HL-60/S4 (cell line): ENCODE measurements at regions not wholly inside any gene's neighbourhood (a gene's known extent, or its start where the extent isn't known, plus 50 kb on each side); places are given as distances from the start of the nearest gene placed in this dataset.

Experiments used
- in situ Hi-C: fragments of 300-500 bp; cut with MboI; formaldehyde crosslinking; loops from 2 replicates; pipeline ENCODE4 v1.14.3; 2022; ENCODE audit warnings: low sequenced_read_pairs

DNA sequence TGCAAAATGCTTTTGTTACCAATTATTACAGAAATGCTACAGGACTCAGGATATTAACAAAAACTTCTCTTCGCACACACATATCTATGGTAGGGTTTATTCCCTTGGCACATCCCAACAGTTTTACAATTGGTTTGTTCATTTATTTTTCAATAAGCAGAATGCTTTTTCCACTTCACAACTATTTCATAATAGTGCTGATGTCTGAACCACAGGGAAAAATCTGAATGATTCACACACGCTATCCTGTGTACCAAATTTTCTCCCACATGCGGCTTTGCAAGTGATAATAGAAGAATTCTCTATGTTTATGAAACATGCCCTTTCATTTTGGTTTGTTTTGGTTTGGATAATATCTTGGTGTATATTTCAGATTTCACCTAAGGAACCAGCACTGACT is 725.7 kb upstream of the TENM3 start:
- in situ Hi-C loops, result no loop called here

DNA sequence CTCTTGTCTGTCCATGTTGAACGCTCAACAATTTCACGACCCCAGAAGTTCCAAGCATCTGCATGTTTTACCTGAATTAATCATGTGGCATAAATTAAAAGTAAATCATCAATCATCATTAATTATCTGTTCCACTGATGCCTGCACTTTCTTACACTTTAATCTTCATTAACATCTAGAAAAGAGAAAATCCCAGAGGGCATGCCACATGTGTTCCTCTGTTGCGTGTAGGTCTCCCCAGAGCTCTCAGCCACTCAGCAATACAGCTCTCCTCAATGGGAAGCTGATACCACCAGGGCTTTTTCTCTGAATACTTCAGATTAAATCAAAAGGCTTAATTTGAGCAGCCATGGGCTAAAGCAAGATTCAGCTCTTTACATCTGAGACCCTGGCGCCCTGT is 722.4 kb upstream of the TENM3 start:
- in situ Hi-C loops, result no loop called here

DNA sequence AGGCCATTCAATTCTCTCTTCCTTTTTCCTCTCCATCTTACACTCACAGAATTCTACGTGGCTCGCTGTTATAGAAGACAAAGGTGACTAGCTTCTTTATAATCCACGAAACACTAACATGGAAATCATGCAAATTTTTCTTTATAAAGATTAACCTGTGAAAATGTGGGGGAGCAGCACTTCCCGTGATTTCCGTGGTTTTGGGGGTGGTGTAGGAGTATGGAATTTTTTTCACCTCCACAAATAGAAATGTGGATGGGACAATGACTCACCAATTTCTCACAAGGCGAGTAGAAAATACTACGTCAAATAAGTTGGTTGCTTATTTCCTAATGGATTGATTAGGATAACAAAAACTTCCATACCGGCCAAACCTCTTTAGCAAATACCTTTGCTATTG is 719.2 kb upstream of the TENM3 start:
- in situ Hi-C loops, result no loop called here

DNA sequence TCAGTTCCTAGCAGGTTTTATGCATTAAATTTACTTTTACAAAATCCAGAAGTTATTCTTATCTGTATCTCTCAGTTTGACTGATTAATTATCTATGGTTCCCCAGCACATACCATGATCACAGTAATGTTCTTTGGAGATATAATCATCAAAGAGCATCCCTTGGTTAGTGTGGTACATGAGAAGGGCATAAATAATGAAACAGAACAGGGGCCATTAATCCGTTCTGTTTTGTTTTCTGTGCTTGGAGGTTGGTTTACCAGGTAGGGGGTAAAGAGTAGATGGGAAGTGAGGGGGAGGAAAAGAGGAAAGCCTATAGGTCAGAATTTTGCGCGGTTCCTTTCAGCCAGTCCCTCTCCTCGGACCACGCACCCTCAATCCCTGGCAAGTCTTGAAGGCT is 718.7 kb upstream of the TENM3 start:
- in situ Hi-C loops, result no loop called here

DNA sequence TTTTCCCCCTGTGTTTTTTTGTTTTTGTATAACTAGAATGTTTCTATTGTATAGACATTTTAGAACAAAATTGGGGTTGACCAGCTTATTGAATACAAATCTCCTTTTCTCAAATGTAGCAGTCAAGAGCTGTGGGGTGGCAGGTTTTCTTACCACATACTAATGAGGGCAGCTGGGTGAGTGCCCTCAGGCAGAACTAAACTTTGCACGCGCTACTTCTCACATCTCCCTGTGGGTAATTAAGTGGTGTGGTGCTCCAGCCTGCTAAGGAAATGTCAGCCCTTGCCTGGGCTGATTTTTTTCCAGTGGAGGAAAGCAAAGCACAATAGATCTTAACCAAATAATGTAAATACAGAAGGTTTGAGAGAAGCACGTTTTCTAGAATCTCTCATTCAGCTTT is 717.6 kb upstream of the TENM3 start:
- in situ Hi-C loops, result loop anchor here (25.0 kb wide), 1 partner anchor 363 kb away; no protein-coding TSS in a partner anchor

DNA sequence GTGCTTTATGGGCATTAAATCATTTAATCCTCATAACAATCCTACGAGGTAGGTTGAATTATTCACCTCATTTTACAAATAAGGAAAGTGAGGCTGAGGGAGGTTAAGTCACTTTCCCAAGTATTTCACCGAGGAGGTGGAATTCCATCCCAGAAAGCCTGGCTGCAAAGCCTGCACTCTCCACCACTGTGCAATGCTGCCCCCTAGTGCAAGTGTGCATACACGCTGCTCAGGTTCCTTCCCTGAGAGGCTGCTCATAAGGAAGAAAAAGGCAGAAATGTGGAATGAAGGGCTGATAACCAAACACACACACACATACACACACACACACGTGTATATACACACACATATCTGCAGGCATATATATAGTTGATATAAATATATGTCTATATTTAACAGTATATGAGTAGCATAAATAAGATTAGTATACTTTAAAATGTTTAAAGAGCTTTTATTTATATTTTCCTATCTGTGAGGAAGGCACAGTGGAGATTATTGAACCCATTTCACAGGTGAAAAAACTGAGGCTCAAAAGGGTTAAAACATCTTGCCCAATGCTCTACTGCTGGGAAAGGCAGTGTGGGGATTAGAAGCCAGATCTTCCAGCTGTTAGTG is 714.5 kb upstream of the TENM3 start:
- in situ Hi-C loops, result loop anchor here (25.0 kb wide), 1 partner anchor 366 kb away; no protein-coding TSS in a partner anchor

DNA sequence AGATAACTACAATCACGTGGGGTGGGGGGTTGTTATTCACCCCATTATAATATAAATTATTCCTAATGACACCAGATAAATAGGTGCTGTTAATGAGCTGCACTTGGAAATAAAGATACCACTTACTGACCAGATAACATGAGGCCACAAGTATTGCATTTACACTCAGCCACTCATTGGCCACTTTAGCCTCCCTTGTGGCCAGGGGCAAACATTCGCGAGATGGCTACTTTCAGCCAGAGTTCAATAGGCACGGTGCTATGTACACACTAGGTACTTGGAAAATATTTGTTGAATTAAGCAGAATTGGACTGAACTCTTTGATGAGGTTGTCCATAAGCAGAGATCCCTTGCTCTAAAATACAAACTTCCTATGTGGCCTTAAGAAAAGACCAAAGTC is 713.7 kb upstream of the TENM3 start:
- in situ Hi-C loops, result loop anchor here (25.0 kb wide), 1 partner anchor 367 kb away; no protein-coding TSS in a partner anchor

DNA sequence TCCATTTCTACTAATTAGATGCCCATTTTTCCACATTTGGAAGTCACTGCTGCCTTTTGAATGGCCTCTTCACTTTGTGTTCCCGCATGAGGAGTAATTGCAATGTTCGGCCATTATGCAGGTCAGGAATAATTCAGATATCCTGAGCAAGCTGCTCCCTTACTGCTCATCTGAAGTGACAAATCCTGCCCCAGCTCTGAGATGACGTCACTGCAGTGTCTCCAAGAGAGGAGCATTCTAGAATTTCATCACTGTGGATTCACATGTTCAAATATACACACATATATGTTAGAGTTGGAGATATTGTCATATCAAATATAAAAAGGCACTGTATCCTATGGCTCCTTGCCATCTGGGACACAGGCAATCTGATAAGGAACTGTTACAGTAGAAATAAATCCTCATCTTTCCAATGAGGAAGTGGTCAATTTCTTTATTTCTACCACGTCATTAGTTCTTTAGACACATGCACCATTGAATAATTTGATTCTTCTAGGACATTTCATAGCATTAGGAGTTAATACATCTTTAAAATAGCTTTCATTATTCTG is 706.9 kb upstream of the TENM3 start:
- in situ Hi-C loops, result loop anchor here (25.0 kb wide), 1 partner anchor 374 kb away; no protein-coding TSS in a partner anchor

DNA sequence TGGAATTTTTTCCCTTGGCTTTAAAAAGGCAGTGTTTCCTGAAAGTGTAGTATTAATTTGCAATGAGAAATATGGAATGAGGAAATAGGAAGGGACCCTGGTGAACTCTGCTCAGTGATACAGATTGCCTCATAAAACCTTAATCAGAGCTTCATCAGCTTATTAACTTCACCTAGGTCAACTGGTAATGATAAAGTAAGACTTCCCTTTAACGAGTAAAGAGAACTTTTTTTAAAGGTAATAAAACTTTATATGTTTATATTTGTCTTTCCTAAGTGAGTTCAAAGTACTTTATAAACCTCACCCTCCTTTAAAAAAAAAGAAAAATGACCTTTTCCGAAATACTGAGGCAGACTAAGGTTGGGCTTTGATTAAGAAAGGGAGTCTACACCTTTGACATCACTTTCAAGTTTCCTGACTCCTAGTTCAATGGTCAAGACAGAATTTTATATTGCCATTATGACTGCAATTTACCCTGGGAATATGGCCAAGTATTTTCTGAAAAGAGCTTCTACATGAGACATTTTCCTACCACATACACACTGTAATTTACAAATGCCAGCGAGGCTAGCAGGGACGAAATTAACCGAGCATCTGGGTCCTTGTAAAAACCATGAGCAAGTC is 706.3 kb upstream of the TENM3 start:
- in situ Hi-C loops, result loop anchor here (25.0 kb wide), 1 partner anchor 375 kb away; no protein-coding TSS in a partner anchor

DNA sequence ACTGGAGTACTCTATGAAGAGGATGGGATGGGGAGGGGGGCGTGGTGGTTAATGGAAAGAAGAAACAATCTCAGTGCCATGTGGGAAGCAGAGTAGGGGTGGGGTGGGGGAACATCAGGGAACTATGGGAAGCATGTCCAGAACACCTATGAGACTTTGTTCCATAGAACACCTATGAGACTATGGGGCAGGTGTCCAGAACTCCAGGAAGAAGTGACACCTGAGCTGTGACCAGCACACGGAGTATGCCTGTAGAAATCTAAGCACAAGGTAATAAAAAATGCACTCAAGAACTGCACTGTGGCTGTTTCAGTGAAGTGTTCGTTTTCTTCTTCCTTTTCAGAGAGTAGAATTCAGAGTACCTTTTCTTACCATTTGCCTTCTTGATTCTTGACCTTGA is 704.8 kb upstream of the TENM3 start:
- in situ Hi-C loops, result loop anchor here (25.0 kb wide), 1 partner anchor 376 kb away; no protein-coding TSS in a partner anchor

DNA sequence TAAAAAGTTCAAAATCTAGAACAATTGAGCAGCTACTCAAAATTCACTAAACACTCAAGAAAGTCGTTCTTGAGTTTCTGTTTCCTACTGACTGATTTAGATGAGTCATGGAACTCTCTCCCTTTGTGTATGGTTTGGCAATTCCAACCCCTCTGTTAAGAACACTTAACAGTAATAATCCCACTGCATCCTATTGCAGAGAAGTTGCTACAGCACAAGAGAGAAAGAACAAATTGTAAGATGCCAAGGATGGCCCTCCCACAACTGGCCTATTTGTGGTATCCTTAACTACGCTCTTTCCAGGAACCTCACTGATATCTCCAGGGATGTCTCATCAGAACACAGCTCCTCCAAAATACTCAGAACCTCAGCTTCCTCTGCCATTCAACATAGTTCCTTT is 701.8 kb upstream of the TENM3 start:
- in situ Hi-C loops, result loop anchor here (25.0 kb wide), 1 partner anchor 379 kb away; no protein-coding TSS in a partner anchor

DNA sequence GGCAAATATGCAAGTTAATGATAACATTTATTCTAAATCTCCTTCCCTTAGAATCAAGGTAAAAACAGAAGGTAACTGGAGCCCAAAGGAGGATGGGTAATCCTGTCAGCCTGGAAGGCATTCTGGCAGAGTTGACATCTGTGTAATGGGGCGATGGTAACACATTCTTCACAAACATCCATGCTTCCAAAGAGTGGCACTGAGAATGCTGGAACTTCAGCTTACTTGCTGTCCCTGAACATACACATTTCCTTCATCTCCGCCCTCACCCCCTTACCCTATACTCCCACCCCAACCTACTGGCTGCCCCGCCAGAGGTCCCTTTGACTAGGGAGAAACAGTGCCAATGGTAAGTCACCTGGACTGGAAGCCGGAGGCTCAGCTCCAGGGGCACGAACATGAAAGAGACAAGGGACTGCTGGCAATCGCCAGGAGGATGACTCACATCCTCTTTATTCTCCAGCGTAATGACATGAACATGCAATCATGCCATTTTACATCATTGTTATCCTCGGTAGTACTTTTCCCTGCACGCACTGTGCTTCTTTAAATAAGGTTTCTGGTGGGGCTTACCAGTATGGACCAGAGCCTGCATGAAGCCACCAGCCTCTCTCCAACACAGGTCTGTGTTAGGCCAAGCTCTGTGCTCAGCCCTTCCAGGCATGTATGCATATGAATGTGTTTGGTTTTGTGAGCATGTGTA is 694.2 kb upstream of the TENM3 start:
- in situ Hi-C loops, result loop anchor here (25.0 kb wide), 1 partner anchor 387 kb away; no protein-coding TSS in a partner anchor

DNA sequence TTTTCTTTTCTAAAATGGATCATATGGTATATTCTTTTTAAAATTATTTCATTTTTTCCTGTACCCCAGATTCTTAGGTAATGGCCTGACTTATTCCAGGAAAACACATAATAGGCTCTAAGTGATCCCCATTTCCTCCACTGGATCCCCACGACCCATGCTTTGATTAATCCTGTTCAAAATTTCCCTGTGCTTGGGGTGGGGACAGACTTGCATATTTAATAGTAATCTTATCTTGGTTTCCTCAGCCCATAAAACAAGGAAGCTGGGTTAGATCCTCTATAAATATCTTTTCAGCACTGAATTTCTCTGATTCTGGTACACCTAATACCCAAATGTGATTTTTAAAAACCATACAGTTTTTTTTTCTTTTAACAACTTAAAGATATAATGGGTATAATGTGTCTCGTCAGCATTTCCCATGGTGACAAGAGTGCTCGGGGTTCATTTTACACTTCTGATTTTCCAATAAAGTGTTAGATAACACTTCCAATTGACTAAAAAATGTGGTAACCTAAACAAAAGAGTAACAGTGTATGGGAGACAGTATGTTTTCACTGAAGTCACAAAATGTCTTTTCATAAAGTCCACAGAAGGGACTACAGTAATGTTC is 693.5 kb upstream of the TENM3 start:
- in situ Hi-C loops, result loop anchor here (25.0 kb wide), 1 partner anchor 387 kb away; no protein-coding TSS in a partner anchor

DNA sequence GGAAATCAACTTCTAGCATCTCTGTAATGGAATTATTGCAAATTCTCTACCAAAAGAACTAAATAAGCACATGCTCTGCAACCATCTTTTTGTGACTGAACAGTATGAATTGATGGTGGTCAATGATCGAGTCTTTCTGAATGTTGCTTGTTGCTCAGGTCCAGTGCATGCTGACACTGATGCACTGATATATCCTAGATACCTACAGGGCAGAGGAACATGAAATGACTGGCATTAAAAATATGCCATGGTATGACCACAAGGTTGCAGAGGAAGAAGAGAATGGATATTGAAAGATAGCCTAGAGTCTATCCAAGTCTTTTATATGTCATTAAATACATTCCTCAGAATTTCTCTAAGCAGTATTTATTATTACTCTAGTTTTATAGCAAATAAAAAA is 692.8 kb upstream of the TENM3 start:
- in situ Hi-C loops, result no loop called here

DNA sequence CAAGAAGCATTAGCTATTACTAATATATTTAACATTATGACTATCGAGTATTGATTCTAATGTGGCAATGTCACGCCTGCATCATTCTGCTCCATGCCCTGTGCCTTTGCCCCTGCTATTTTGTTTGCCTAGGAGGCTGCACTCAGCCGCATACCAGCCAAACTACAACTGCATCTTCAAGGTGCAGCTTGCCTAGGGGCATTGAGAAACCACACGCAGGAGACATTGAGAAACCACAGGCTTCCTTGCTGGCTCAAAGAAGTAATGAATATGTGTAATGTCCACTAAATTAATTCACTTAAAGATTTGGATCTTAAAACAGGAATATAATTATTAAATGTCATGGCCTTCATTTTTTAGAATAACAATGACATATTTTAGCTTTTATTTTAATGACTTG is 683.6 kb upstream of the TENM3 start:
- in situ Hi-C loops, result no loop called here

DNA sequence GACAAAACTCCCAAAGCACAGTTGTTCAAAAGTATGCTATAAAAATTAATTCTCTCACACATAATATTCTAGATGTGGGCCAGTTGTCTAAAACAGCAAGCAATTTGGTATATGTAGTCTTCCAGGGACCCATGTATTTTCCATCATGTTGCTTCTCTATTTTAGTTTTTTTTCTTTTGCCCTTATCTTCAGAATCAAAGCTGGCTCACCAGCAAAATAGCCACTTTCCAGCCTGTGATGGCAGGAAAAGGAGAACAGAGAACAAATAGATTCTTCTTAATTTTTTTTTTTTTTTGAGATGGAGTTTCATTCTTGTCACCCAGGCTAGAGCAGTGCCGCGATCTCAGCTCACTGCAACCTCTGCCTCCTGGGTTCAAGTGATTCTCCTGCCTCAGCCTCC is 680.8 kb upstream of the TENM3 start:
- in situ Hi-C loops, result no loop called here

DNA sequence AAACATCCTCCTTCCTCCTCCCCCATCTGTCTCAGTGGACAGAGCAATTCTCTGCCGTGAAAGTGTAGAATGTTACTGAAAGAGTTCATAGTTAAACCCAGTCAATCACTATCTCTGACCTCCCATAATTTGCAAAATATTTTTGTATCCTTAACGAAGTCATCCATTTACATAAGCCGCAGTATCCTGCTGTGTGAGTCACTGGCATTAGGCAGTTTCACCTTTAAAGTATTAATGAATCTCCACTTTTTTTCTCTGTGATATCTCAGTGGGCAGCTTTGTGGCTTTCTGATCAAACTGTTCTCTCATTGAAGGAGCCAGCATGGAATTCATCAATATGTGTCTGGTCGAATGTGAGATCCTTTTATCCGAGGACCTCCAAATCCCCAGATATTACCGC is 678.6 kb upstream of the TENM3 start:
- in situ Hi-C loops, result no loop called here

DNA sequence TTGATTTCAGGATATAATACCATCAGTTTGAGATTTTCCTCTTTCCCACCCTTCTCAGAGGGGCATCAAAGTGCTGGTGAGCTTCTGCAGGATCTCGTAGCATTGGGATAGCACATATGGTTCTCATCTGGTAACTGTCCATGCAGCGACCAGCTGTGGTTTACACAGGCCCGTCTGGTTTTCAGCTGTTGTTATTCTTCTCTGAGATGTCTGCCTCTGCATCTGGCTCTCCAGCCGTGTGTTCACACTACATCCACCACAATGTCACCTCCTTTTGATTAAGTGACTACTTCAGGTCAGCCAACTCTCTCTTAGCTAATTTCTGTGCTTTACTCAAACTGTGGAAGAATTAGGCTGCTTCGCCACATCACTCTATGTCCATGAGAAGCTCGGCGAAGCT is 676.7 kb upstream of the TENM3 start:
- in situ Hi-C loops, result no loop called here

DNA sequence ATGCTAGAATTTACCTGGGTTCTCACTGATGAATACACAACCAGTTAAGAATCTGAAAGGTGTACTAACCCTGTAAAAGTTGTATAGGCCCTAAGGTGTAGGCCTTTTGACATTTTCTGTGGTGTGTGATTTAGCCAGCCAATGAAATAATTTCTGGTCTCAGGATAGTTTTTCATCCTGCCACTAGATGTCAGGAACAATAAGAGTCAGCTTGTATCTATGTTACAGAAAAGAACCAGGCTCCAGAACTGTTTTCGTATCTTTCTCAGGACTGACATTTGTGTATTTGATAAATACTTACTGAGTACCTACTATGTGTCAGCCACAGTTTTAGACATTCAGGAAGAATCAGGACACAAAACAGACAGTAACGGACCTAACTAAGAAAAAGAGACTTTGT is 673.6 kb upstream of the TENM3 start:
- in situ Hi-C loops, result no loop called here

DNA sequence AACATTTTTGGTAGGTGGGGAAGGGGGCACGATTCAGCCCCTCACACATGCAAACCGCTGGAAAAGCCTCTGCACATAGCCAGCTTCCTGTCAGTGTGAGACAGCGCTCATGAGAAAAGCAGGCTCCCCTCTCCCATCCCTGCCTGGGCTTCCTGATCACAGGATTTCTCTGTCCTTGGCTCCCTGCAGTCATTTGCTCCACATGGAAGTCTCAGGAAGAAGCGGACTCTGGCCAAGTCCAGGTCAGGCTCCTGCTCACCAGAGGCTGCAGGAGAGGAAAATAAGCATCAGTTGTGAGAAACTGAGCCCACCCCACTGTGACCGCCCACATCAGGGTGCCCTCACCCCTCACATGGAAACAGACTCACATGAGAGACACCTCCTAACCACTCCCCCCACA is 664.3 kb upstream of the TENM3 start:
- in situ Hi-C loops, result no loop called here

DNA sequence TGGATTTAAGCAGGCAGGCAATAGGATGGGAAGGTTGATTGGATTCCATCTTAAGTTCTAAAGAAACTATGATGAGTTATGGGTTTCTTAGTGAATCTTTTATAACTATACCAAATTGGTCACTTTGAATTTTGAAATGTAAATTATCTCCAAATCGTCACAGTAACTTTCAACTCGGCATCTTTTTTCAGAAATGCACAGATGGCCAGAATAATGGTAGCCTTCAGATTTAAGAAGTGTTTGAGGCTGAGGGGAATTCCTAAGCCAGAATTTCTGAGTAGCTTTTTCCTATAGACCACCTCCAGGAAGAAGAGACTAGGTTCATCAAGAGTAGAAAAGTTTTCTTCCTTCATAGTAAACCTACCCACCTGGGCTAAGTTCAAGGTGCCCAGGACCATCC is 663.7 kb upstream of the TENM3 start:
- in situ Hi-C loops, result no loop called here
